Stimulated activated CD4-positive, alpha-beta T cell treated with anti-CD3 and anti-CD28 coated beads, Interleukin-12 subunit alpha, Interleukin-12 subunit beta, amount 100 ng/mL, for 48 hours (primary cell): ENCODE measurements at regions not wholly inside any gene's neighbourhood (a gene's known extent, or its start where the extent isn't known, plus 50 kb on each side); places are given as distances from the start of the nearest gene placed in this dataset.
"Not testable (repeated sequence)": the region's sequence is repeated elsewhere in the genome, so short reads cannot be mapped to it uniquely, and the experiment has no call there.

Experiments
- DNase-seq, 3 donors: peaks; one replicate each; pipeline ENCODE4 v3.0.0-alpha.2; 2020; ENCODE audit warnings: low read depth in 2 of 3, low spot score in 1 of 3

DNA sequence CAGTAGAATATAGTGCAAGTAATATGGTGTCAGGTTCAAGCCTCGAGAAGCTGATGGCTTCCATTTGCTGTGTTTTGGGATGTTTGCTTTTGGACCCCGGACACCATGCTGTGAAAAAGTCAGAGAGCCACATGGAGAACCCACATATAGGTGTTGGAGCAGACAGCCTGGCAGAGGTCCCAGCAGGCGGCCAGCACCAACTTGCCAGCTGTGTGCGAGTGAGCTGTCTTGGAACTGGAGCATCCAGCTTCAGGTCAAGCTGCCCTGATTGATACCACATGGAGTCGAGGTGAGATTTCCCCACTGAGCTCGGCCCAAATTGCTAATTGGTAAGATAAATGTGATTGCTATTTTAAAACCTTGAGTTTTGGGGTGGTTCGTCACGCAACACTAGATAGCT lies 185.7 kb upstream of the TBL1XR1 start:
- DNase-seq, result no peak

GRCh38 chr3:177385186-177385585 lies 187.9 kb upstream of the TBL1XR1 start:
- no peak for DNase-seq

DNA sequence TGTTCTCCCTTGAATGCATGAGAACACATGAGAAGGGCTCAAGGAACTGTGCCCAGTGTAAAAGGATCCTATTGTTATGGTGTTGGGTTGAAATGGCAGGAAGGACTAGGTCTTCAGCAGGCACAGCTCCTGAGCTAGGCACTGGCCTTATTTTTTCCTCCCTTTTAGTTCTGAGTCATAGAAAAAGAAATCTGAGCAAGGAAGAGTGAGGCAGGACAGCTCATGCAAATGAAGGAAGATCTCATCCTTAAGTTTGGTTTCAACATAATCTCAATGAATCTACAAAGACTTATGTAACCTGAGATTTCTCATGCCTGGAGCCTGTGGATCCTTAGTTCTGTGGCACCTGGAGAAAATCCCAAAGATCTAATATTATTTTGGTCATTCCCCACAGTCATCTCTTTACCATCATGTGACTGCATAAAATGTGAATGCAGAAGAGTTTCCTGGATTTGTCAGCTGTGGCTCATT lies 188.6 kb upstream of the TBL1XR1 start:
- no peak for DNase-seq

DNA sequence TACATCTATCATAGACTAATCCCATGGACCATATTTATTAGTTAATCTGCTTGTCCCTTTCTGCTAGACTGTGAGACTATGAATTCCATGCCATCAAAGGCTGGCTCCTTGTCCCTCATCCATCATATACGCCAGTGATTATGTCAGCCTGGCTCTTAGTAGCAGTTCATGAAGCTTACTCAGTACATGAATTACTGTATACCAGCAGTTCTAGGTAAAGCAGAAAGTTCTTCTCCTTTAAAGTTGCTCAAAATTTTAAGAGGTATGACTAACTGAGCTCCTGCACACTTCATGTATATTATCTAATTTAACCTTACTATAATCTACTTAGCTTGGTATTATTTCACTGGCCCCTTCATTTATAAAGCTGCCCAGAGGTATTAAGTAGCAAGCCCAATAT lies 190.9 kb upstream of the TBL1XR1 start:
- DNase-seq, result no peak

- not testable (repeated sequence) for DNase-seq
Measured at GRCh38 chr3:177394231-177395024, 197.1 kb upstream of the TBL1XR1 start.

GRCh38 chr3:177396733-177397132 lies 199.5 kb upstream of the TBL1XR1 start:
- no peak for DNase-seq

- DNase-seq, result no peak
Measured at GRCh38 chr3:177401375-177401774, 204.1 kb upstream of the TBL1XR1 start.

- DNase-seq, result no peak
Measured at GRCh38 chr3:177402533-177402932, 205.3 kb upstream of the TBL1XR1 start.

DNA sequence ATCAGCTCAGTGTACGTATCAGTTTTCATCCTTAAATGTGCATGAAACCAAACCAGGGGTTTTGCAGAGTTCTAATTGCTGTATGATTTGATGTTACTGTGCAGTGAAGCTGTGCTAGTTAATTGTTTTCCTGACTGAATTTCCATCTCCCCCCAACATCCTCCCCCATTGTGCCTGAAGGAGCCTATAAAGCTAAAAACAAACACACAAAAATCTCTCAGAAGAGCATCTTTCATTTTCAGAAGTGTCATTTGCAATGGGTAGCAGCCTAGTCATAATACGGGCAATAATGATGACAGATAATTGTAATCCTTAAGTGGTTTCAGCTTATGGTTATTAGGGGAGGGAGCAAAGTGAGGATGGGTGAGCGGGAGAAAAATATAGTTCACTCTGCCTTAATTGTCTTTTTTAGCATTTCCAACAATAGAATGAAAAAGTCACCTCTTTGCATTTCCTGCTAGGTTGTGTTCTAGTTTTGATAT lies 207.9 kb upstream of the TBL1XR1 start:
- DNase-seq, result no peak

GRCh38 chr3:177410730-177411129 lies 213.4 kb upstream of the TBL1XR1 start:
- DNase-seq, result no peak

DNA sequence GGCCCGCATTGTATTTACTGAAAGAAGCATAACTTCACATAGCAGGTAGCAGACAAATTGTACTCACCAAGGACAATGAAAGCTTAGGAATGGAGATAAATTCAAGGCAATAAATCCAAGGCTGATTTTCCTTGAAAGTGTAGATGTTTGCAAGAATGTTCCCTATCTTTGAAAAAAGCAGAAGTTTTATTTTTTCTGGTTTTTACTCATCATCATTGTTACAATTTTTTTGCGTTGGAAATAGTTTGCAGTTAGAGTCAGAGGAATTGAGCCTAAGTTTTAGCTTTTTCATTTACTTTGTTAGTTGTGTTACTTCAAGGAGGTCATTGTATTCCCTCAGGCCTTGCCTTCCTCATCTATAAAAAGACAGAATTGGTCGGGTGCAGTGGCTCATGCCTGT lies 213.9 kb upstream of the TBL1XR1 start:
- DNase-seq, result no peak

DNA sequence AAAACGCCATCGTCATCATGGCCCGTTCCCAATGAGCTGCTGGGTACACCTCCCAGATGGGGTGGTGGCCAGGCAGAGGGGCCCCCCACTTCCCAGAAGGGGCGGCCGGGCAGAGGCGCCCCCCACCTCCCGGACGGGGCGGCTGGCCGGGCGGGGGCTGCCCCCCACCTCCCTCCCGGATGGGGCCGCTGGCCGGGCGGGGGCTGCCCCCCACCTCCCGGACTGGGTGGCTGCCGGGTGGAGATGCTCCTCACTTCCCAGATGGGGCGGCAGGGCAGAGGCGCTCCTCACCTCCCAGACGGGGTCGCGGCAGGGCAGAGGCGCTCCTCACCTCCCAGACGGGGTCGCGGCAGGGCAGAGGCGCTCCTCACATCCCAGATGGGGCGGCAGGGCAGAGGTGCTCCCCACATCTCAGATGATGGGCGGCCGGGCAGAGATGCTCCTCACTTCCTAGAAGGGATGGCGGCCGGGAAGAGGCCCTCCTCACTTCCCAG lies 215.4 kb upstream of the TBL1XR1 start:
- not testable (repeated sequence) for DNase-seq

GRCh38 chr3:177414093-177414492 lies 216.8 kb upstream of the TBL1XR1 start:
- DNase-seq, result no peak

DNA sequence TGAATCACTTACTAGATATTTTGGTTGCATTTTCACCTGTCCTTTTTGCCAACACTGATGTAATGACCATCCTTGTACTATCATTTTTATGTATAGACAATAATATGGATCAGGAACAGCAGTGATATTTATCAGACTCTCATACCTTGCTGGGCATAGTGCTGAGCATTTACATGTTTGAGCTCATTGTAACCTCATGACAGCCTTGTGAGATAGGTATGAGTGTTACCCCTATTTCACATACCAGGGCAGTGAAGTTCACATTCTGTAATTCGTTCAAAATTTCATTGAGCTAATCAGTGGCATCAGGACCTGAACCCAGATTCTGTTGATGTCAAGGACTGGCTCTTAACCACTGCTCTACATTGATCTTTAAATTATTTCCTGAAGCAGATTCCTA lies 221.5 kb upstream of the TBL1XR1 start:
- DNase-seq, result no peak

DNA sequence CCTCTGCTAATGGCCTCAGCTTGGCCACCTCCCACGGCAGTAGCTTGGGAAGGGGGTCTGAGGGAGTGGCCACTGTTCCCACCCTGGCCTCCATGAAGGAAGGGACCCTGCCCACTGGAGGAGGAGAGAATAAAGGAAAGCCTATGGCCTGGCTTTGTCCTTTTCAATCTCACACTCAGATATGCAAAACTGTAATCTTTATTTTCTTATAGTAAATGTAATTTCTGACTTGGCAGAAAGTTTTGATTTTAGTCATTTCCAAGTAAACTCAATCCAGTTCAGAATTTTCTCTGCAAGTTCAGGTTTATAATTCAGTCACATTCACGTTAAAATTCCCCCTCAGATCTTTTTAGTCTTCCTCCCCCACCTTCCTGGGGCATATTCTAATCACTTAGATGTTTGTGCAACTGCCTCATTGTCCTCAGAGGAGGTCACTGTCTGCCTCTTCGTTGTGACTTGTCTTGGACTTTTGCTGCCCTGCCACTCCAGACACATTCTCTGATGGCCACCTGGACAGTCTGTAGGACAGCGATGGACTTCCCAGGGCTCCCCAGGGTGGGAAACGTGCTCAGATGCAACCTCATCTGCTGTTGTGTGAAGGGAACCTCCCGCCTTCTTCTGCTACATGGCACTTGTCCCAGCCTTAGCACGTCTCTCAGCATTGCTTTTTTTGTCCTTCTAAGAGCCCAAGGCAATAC lies 222.8 kb upstream of the TBL1XR1 start:
- no peak for DNase-seq

DNA sequence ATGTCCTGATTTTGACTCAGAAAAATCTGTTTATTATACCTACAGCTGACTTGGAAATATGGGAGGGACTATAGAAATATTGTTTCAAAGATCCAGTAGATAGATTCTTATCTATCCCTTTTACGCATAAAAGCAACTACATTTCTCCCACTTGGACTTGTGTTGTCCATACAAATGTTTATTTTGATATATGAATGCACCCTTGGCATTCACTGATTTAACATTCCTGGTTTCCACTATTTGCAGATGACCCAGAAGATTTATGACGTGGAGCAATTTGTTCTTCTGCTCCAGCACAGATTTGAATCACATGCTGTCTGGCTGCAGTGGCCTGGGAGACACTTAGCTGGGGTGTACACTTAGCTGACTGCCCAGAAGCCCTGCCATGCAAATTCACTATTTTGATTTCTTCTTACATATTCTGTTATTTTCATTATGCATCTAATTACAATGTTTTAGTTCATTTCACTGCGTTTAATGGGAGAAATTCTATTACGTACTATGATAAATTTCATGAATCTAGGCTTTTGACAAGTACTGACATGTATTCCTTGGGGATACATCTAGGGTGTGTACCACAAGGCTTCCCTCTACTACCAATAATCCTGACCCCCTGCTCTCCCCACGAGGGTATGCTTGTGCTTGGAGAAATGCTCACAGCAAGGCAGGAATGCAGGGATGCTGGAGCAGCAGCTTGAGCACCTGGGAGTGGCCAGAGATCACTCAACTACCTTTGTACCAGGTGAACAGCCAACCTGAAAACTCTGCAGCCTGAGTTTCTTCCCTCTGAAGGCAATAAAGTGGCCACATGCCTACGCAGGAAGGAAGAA lies 223.6 kb upstream of the TBL1XR1 start:
- DNase-seq, result no peak

DNA sequence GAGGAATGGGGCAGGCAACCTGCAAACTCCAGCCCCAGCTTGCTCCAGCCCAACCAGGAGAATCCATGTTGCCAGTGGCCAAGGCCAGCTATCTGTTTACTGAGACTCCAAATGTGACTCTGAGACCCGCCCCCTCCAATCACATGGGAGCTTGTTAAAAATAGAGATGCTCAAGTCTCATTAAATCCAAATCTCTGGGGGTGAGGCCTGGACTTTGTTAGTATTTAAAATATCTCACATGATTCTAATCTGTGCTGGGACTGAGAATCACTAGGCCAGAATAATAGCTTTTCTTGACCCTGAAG lies 224.2 kb upstream of the TBL1XR1 start:
- DNase-seq, result no peak

GRCh38 chr3:177424521-177424920 lies 227.2 kb upstream of the TBL1XR1 start:
- no peak for DNase-seq

DNA sequence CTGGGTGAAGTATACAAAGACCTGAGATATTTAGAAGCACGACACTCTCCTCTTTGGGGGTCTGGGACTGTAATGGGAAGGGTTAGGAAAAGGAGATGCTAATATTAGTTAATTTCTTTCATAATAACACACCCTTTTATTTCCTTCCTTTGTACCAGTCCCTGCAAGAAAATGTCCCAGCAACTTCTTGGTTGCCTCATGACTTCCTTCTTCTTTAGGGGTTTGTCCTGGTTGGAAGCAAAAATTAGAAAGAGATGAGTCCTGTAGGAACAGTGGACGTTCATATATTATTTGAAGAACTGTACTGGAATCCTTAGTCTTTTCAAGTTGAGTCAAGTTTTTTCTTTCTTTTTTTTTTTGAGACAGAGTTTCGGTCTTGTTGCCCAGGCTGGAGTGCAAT lies 227.8 kb upstream of the TBL1XR1 start:
- DNase-seq, result no peak

DNA sequence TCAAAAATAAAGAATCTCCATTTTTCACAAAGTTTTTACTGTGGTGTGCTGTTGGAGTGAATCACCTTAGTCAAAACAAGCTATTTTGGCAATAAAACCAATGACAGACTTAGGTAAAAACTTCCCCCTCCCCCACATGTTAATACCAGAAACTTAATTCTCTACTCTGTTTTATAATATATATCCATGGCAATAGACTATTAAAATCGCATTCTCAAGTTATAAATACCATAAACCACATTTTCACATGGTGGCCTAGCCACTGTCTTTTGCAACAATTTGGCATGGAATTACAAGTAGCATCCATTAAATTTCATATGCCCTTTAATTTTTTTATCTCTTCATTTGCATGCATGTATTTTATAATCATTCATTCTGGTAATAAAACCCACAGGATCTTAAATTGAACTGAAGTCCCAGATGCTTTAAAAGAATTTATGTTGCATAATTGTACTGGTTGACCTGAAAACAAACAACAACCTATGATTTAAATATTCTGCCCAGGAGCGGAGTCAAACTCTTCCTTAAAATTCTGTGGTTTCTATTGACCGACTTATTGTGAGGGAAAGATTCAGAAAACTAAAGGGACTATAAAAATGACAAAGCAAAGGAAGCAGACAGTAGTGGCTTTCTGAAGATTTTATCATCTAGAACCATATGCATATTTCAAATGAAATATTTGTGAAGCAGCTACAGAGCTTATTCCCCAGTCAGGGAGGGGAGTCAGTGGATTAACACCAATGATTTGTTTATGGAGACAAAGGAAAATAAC lies 229.0 kb upstream of the TBL1XR1 start:
- DNase-seq, result no peak
